Vagina (tissue), 2 donors: ENCODE measurements at regions not wholly inside any gene's neighbourhood (a gene's known extent, or its start where the extent isn't known, plus 50 kb on each side); places are given as distances from the start of the nearest gene placed in this dataset.

Source experiments
- DNase-seq, 2 donors: peaks; one replicate each; pipeline ENCODE4 v3.0.0-alpha.2; 2017; ENCODE audit errors: extremely low spot score in 2 of 2
- H3K27ac ChIP-seq: fragments of 200-600 bp; sonication (generic); one replicate; pipeline ENCODE4 v1.5.1; 2019
- H3K27me3 ChIP-seq: fragments of 200-600 bp; sonication (generic); one replicate; pipeline ENCODE4 v1.5.1; 2019
- H3K36me3 ChIP-seq, 2 donors: fragments of 200-600 bp; sonication (generic); one replicate each; pipeline ENCODE4 v1.5.1; 2017 to 2019
- H3K4me1 ChIP-seq: fragments of 200-600 bp; sonication (generic); one replicate; pipeline ENCODE4 v1.5.1; 2019
- H3K4me3 ChIP-seq, 2 donors: fragments of 200-600 bp; sonication (generic); 1 replicate in 1 of 2; 2 replicates in 1 of 2; pipeline ENCODE4 v1.5.1; 2016 to 2019
- H3K9me3 ChIP-seq: fragments of 200-600 bp; sonication (generic); one replicate; pipeline ENCODE4 v1.5.1; 2019
- CTCF ChIP-seq, 3 experiments: fragments of 450-650 bp in 2 of 3; fragments of 200-600 bp in 1 of 3; sonication (generic) in 1 of 3; IDR thresholded peaks; one replicate each; pipeline ENCODE4 v1.5.1; 2017 to 2019; ENCODE audit warnings: antibody characterized with exemption in 3 of 3, mild to moderate bottlenecking in 2 of 3, moderate library complexity in 2 of 3
- POLR2A ChIP-seq, 2 donors: fragments of 450-650 bp; IDR thresholded peaks; one replicate each; pipeline ENCODE4 v1.6.1; 2017; ENCODE audit warnings: antibody characterized with exemption in 2 of 2, mild to moderate bottlenecking in 2 of 2, moderate library complexity in 2 of 2
- POLR2AphosphoS5 ChIP-seq, 2 donors: sonication (generic); formaldehyde crosslinking; IDR thresholded peaks; one replicate each; pipeline ENCODE4 v1.9.0; 2017; ENCODE audit warnings: antibody characterized with exemption in 2 of 2, mild to moderate bottlenecking in 2 of 2, low read depth in 1 of 2; ENCODE audit not compliant: insufficient read depth in 1 of 2
- intact Hi-C: fragments of 100-400 bp; cut with DNase I; formaldehyde crosslinking; loops from one replicate; pipeline ENCODE4 v1.15.1; 2023

- intact Hi-C loops: no loop called here
- Histone ChIP-seq H3K9me3 (no peaks in the 10 kb centered on the region), H3K4me3 (no peak overlapping the region), H3K27ac (no peak overlapping the region), H3K36me3 (no peaks in the 10 kb centered on the region), H3K27me3 (no peaks in the 10 kb centered on the region), H3K4me1 (no peaks in the 10 kb centered on the region)
- TF ChIP-seq POLR2AphosphoS5 (IDR thresholded peaks at IDR 0.05; ENCODE audit: insufficient read depth in 1 of 2, low read depth in 1 of 2): no peak
- no peak for TF ChIP-seq CTCF (IDR thresholded peaks at IDR 0.05)
- no peak for TF ChIP-seq POLR2A (IDR thresholded peaks at IDR 0.05)
- DNase-seq: no peak
Measured at GRCh38 chr4:59831746-59832145, 1368.4 kb upstream of the ADGRL3 start.

- TF ChIP-seq POLR2AphosphoS5 (IDR thresholded peaks at IDR 0.05; ENCODE audit: insufficient read depth in 1 of 2, low read depth in 1 of 2): no peak
- TF ChIP-seq CTCF (IDR thresholded peaks at IDR 0.05): no peak
- no peak for TF ChIP-seq POLR2A (IDR thresholded peaks at IDR 0.05)
- H3K27me3 ChIP-seq: no peaks in the 10 kb centered on the region
- no peaks in the 10 kb centered on the region for H3K36me3 ChIP-seq
- no peak overlapping the region for H3K4me3 ChIP-seq
- no peaks in the 10 kb centered on the region for H3K9me3 ChIP-seq
- no peak overlapping the region for H3K27ac ChIP-seq
- intact Hi-C loops: no loop called here
- no peak for DNase-seq
- no peaks in the 10 kb centered on the region for H3K4me1 ChIP-seq
Measured at GRCh38 chr4:59834943-59835342, 1365.2 kb upstream of the ADGRL3 start.

GRCh38 chr4:59837751-59838150 is 1362.4 kb upstream of the ADGRL3 start:
- no peaks in the 10 kb centered on the region for H3K27me3 ChIP-seq
- TF ChIP-seq CTCF (IDR thresholded peaks at IDR 0.05): no peak
- no peak for TF ChIP-seq POLR2AphosphoS5 (IDR thresholded peaks at IDR 0.05; ENCODE audit: insufficient read depth in 1 of 2, low read depth in 1 of 2)
- no peak for TF ChIP-seq POLR2A (IDR thresholded peaks at IDR 0.05)
- intact Hi-C loops: no loop called here
- no peak for DNase-seq
- H3K36me3 ChIP-seq: no peaks in the 10 kb centered on the region
- H3K4me1 ChIP-seq: no peaks in the 10 kb centered on the region
- no peak overlapping the region for H3K4me3 ChIP-seq
- H3K9me3 ChIP-seq: no peaks in the 10 kb centered on the region
- H3K27ac ChIP-seq: no peak overlapping the region

GRCh38 chr4:59838236-59838635 is 1361.9 kb upstream of the ADGRL3 start:
- TF ChIP-seq POLR2A (IDR thresholded peaks at IDR 0.05) (no peak), CTCF (IDR thresholded peaks at IDR 0.05) (no peak)
- intact Hi-C loops: no loop called here
- H3K36me3 ChIP-seq: no peaks in the 10 kb centered on the region

GRCh38 chr4:59841698-59842097 is 1358.4 kb upstream of the ADGRL3 start:
- TF ChIP-seq POLR2AphosphoS5 (IDR thresholded peaks at IDR 0.05; ENCODE audit: insufficient read depth in 1 of 2, low read depth in 1 of 2) (no peak), CTCF (IDR thresholded peaks at IDR 0.05) (no peak), POLR2A (IDR thresholded peaks at IDR 0.05) (no peak)
- no peak overlapping the region for H3K27ac ChIP-seq
- no peak for DNase-seq
- H3K9me3 ChIP-seq: no peaks in the 10 kb centered on the region
- H3K27me3 ChIP-seq: no peaks in the 10 kb centered on the region
- no peaks in the 10 kb centered on the region for H3K36me3 ChIP-seq
- H3K4me3 ChIP-seq: no peak overlapping the region
- intact Hi-C loops: no loop called here
- H3K4me1 ChIP-seq: no peaks in the 10 kb centered on the region

More at GRCh38 chr4:59838236-59838635, 1361.9 kb upstream of the ADGRL3 start:
- H3K9me3 ChIP-seq: no peaks in the 10 kb centered on the region
- H3K27ac ChIP-seq: no peak overlapping the region
- no peak for DNase-seq
- H3K27me3 ChIP-seq: no peaks in the 10 kb centered on the region
- no peak overlapping the region for H3K4me3 ChIP-seq
- no peaks in the 10 kb centered on the region for H3K4me1 ChIP-seq
